TTC549 (cell line): ENCODE measurements at regions not wholly inside any gene's neighbourhood (a gene's known extent, or its start where the extent isn't known, plus 50 kb on each side); places are given as distances from the start of the nearest gene placed in this dataset.
"Not testable (repeated sequence)": the region's sequence is repeated elsewhere in the genome, so short reads cannot be mapped to it uniquely, and the experiment has no call there.

Experiments used
- FAIRE-seq: peaks from 2 replicates; lab custom pipeline; 2012; peaks lifted over from hg19 to GRCh38; lab: Jason Lieb, UNC

DNA sequence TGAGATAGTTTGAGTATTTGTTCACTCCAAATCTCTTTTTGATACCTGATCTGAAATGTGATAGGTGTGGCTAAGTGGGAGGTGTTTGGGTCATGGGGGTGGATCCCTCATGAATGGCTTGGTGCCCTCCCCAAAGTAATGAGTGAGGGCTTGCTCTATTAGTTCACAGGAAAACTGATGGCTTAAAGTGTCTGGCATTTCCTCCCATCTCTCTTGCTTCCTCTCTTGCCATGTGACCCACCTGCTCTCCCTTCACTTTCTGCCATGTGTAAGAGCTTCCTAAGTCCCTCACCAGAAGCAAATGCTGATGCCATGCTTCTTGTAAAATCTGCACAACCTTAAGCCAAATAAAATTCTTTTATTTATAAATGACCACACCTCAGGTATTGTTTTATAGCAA, 61.1 kb downstream of the MAD2L1 start:
- FAIRE-seq = no peak

DNA sequence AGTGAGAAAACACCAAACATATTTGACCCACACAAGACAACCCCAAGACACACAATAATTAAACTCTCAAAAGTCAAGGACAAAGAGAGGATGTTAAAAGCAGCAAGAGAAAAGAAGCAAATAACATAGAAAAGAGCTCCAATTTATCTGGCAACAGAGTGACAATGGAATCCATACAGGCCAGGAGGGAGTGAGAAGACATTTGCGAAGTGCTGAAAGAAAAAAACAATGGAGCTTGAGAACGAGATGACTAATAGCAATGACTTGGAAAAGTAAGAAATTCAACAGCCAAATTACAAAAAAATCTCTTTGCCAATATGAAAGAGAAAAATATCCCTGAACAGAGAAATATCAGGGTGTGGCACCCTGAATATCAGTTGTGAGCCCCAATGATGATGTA, 61.6 kb downstream of the MAD2L1 start:
- FAIRE-seq = no peak

DNA sequence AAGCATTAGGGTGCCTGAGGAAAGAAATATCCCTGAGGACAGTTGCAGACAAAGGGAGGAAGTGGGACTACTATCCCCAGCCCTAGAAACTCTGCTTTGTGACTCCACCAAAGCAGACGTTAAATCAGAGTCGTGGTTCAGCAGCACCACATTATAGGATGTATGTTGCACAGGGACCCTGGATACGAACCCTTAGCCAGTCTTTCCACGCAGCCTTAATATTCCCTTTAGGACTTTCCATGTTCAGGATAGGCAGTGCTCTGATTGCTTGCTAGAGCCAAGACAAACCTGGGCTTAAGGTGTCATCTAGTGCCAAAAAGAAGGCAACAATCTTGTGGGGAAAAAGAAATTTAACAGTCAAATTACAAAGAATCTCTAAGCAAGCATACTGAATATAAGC, 62.6 kb downstream of the MAD2L1 start:
- no peak for FAIRE-seq

- no peak for FAIRE-seq
Measured at GRCh38 chr4:120003193-120003592, 63.5 kb downstream of the MAD2L1 start.

GRCh38 chr4:120001850-120002249, 64.8 kb downstream of the MAD2L1 start:
- no peak for FAIRE-seq

DNA sequence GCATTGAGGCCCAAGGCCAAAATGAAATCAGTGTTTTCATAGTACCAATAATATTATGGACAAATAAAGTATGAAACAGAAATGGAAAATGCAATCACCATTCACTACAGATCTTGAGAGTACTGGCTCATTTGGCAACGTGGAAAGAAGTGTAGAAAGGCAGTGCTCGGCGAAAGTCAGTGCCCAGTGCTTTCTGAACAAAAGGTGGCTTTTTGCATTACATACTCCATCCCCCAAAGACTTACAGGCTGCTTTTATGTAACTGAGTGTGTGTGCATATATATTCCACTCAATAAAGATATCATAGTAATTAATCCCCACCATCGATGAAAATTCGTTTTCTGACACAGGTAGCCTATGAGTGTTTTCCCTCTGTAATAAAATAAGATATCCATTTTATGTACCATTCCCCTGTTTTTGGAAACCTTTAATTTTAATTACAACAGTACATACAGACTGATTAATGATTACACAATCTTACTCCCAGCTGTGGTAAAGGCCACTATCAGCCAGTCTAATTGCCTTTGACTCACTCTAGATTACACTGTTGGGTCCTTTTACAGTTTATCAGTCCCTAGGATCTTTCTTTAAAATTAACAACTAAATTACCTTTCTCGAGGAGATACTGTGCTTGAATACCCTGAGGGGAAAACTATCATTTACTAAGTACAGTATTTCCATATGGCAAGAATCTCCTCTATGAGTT, 65.9 kb downstream of the MAD2L1 start:
- no peak for FAIRE-seq

GRCh38 chr4:119996024-119996423, 70.6 kb downstream of the MAD2L1 start:
- not testable (repeated sequence) for FAIRE-seq

- no peak for FAIRE-seq
Measured at GRCh38 chr4:119984996-119985395, 81.7 kb downstream of the MAD2L1 start.

GRCh38 chr4:119982756-119983155, 83.9 kb downstream of the MAD2L1 start:
- FAIRE-seq = no peak

DNA sequence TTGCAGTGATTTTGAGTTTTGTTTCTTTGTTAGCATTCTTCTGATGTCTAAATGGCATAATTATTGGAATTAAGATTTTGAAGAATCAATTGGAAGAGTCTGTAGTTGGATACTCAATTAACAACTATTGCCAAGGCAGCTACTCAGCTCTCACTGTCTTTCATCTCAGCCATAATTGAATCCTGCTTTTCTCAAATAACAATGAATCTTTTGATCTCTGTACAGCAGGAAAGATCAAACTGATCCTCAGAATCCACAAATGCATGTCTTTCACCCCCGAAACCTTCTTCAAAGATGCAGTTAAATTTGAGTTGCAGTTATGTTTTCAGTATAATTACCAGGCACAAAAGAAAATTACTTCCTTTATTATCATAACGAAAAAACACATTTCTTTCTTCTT, 86.2 kb downstream of the MAD2L1 start:
- FAIRE-seq = no peak

- no peak for FAIRE-seq
Measured at GRCh38 chr4:119977076-119977940, 89.3 kb downstream of the MAD2L1 start.

GRCh38 chr4:119971431-119972084, 95.1 kb downstream of the MAD2L1 start:
- no peak for FAIRE-seq

DNA sequence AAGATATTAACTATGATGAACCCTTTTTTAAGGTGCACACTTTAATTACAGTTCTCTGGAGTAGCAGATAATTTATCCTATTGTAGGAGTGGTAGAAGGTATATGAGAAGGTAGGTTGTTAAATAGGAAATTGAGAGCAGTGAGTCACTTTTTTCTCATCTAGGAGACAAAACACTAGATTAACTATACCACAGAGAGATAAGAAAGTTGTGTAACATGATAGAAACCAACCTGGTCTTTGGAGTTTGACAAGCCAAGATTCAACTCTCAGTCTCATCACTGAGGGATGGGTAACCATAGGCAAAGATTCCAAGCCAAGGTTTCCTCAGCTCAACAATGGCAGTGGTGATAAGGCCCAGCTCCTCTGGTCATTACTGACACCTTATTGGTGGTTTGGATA, 104.0 kb downstream of the MAD2L1 start:
- no peak for FAIRE-seq

DNA sequence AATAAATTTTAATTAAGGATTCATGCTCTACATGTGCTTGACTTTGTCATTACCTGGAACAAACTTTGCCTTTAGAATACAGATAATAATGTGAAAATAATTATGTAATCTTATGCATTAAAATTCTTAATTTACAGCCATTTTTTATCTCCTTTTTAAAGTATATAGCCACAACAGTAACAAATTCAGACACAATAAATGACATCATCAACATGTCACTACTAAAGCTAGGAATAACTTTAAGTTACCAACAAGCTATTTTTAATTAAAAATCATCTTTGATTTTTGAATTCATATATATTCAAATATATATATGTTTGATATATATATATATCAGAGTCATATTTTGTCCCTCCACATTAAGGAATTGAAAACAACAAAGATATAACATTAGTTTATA, 107.7 kb downstream of the MAD2L1 start:
- FAIRE-seq = no peak

DNA sequence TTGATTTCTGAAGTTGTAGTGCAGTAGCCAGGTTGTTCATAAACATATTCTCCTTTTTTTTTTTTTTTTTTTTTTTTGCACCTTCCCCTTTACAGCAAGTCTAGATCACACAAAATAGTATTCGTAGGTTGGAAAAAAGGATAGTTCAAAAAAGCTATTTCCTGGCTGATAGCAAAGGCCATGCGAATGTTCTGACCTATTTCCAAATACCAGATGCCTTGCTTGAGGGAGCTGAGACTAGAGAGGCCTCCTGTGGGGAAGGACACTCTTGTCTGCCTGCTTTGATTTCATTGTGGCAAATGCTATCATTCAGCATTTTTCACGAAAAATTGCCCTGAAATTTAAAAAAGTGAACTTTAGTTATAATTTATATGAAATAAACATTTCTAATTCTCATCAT, 111.4 kb downstream of the MAD2L1 start:
- no peak for FAIRE-seq

GRCh38 chr4:119954487-119954886, 112.2 kb downstream of the MAD2L1 start:
- not testable (repeated sequence) for FAIRE-seq

- FAIRE-seq = no peak
Measured at GRCh38 chr4:119946359-119946758, 120.3 kb downstream of the MAD2L1 start.

DNA sequence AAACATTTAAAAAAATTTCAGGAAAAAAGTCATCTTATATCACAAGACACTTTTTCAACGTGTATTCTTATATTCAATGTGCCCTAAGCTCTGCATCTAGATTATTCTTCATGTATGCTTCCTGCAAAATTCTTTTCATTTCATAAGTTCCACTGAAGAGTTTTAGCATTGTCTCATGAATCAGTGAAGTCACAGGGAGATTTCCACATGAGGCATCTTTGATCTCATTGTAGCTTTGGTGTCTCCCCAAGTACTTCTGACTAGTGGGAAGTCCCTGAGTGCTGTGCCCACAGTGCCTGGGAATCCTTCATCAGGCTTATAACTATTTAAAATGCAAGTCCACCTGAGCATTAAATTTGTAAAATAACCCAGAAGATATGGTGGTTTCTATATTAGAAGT, 123.8 kb downstream of the MAD2L1 start:
- FAIRE-seq = no peak

DNA sequence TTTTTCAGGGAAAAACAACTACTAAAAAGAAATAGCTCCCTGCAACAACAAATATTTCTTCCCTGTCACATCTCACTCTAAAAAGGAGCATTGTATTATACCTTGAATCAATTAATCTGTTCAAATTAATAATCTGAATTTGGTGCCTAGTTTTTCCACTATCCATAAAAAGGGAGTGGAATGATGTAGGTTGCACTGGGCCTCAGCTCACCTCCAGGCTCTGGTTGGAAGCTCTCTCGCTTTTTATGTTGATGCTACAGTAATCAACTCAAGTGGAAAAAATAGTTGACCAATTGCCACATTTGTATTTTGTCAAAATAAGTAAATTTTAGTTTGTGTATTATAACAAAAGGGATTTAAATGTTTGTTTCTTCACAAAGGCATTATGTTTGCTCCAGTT, 126.1 kb downstream of the MAD2L1 start:
- no peak for FAIRE-seq

GRCh38 chr4:119939071-119939995, 127.3 kb downstream of the MAD2L1 start:
- no peak for FAIRE-seq

DNA sequence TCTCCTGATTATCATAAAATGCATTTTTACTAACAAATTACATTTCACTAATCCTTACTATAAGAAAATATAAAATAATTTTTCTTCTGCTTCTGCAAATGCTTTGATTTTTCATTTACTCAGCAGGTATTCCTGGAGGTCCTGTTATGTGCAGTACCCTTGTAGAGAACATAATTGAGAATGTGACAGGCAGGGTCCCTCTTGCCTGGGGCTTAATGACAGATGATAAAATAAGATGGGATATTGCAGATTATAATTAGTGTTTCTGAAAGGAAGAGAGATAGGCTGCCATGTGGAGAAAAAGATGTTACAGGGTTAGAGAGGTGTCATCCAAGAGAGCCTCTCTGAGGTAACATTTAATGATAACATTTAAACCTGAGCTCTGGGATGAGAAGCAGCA, 128.9 kb downstream of the MAD2L1 start:
- no peak for FAIRE-seq

GRCh38 chr4:119933606-119934005, 133.0 kb downstream of the MAD2L1 start:
- no peak for FAIRE-seq
